Lower leg skin (tissue), 4 donors: ENCODE measurements at regions not wholly inside any gene's neighbourhood (a gene's known extent, or its start where the extent isn't known, plus 50 kb on each side); places are given as distances from the start of the nearest gene placed in this dataset.

Experiments used
- DNase-seq, 2 donors: peaks; one replicate each; pipeline ENCODE4 v3.0.0-alpha.2; 2019; ENCODE audit warnings: low spot score in 2 of 2
- H3K4me3 ChIP-seq: fragments of 200-600 bp; sonication (generic); 2 replicates; pipeline ENCODE4 v1.5.1; 2017; ENCODE audit warnings: mild to moderate bottlenecking, low read depth; ENCODE audit not compliant: poor library complexity, severe bottlenecking
- CTCF ChIP-seq, 3 donors: fragments of 450-650 bp; IDR thresholded peaks; one replicate each; pipeline ENCODE4 v1.5.1; 2016; ENCODE audit warnings: antibody characterized with exemption in 3 of 3, mild to moderate bottlenecking in 3 of 3, moderate library complexity in 2 of 3
- POLR2A ChIP-seq, 2 donors: fragments of 450-650 bp; IDR thresholded peaks; one replicate each; pipeline ENCODE4 v1.6.1; 2016 to 2017; ENCODE audit warnings: antibody characterized with exemption in 2 of 2, mild to moderate bottlenecking in 1 of 2, moderate library complexity in 1 of 2
- WGBS, 2 donors: methylation state at CpG; one replicate each; pipeline ENCODE4 v1.1.5; 2018; 5-methylcytosine and 5-hydroxymethylcytosine counted together
- intact Hi-C: fragments of 100-400 bp; cut with DNase I; formaldehyde crosslinking; loops from one replicate; pipeline ENCODE4 v1.15.0; 2023; ENCODE audit warnings: low total_unique reads

DNA sequence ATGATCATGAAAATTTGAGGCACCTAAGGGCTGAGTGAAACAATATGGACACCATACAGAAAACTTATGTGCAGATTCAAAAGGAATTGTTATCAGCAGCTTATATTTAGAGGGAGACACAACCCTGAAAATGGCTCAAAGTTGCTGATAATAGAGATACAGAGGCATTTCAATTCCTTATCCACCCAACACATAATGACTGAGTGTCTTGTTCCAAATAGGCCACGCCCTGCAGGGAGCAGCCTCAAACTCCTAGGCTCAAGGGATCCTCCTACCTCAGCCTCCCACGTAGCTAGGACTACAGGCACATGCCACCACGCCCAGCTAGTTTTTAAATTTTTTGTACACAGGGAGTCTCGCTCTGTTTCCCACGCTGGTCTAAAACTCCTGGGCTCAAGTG is 79.0 kb downstream of the LBH start:
- WGBS, 2 donors: 85 to 88% methylated on average over 5 of the region's 5 CpGs

GRCh38 chr2:30310955-30311354 is 79.6 kb downstream of the LBH start:
- intact Hi-C loops: no loop called here
- no peak overlapping the region for H3K4me3 ChIP-seq
- DNase-seq: no peak
- 87 to 92% methylated on average over 5 of the region's 5 CpGs for WGBS, 2 donors
- TF ChIP-seq POLR2A (IDR thresholded peaks at IDR 0.05) (no peak), CTCF (IDR thresholded peaks at IDR 0.05) (no peak)

More for the DNA sequence above, 79.0 kb downstream of the LBH start:
- TF ChIP-seq POLR2A (IDR thresholded peaks at IDR 0.05) (no peak), CTCF (IDR thresholded peaks at IDR 0.05) (no peak)
- no peak overlapping the region for H3K4me3 ChIP-seq
- intact Hi-C loops: no loop called here
- no peak for DNase-seq

DNA sequence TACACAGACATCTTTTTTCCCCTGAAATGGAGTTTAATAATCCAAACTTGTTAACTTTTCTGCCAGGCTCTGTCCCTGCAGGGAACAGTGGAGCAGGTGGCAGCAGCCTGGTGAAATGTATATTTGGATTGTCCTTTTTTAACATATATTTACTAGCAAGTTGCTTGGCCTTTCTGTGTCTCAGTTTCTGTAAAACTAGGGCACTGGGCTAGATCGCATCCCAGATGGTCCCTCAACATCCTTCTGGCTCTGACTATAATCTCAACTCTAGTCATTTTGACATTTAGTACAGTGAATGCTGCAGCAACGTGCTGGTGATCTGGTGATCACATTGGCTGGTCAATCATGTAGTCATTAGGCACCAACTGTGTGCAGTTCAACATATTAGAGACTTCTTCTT is 80.4 kb downstream of the LBH start:
- intact Hi-C loops: no loop called here
- no peak for TF ChIP-seq POLR2A (IDR thresholded peaks at IDR 0.05)
- no peak for TF ChIP-seq CTCF (IDR thresholded peaks at IDR 0.05)
- WGBS, 2 donors: 90 to 97% methylated on average over 2 of the region's 2 CpGs
- no peak overlapping the region for H3K4me3 ChIP-seq
- no peak for DNase-seq

DNA sequence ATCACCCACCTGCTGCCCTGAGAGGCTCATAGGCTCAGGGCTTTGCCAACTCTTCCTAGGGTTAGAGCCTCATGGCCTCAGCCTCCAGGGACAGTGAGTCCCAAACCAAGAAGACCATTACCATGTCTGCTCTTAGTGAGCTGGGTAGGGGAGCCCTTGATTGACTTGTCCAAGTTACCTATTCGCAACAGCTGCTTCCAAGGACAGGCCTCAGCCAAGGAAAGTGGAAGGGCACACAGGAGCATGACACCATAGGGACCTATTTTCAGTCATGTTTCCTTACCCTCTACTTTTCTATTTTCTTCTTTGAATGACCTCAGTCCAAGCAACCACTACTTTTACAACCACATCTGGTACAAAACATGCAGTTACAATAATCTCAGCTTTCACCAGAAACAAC is 81.6 kb downstream of the LBH start:
- WGBS, 2 donors: 100% methylated on average over 1 of the region's 1 CpG
- intact Hi-C loops: no loop called here
- no peak overlapping the region for H3K4me3 ChIP-seq
- TF ChIP-seq POLR2A (IDR thresholded peaks at IDR 0.05) (no peak), CTCF (IDR thresholded peaks at IDR 0.05) (no peak)
- no peak for DNase-seq

GRCh38 chr2:30314981-30315380 is 83.6 kb downstream of the LBH start:
- intact Hi-C loops: no loop called here
- no peak overlapping the region for H3K4me3 ChIP-seq
- no peak for DNase-seq
- no peak for TF ChIP-seq CTCF (IDR thresholded peaks at IDR 0.05)
- TF ChIP-seq POLR2A (IDR thresholded peaks at IDR 0.05): no peak
- WGBS, 2 donors: 86 to 89% methylated on average over 3 of the region's 3 CpGs

DNA sequence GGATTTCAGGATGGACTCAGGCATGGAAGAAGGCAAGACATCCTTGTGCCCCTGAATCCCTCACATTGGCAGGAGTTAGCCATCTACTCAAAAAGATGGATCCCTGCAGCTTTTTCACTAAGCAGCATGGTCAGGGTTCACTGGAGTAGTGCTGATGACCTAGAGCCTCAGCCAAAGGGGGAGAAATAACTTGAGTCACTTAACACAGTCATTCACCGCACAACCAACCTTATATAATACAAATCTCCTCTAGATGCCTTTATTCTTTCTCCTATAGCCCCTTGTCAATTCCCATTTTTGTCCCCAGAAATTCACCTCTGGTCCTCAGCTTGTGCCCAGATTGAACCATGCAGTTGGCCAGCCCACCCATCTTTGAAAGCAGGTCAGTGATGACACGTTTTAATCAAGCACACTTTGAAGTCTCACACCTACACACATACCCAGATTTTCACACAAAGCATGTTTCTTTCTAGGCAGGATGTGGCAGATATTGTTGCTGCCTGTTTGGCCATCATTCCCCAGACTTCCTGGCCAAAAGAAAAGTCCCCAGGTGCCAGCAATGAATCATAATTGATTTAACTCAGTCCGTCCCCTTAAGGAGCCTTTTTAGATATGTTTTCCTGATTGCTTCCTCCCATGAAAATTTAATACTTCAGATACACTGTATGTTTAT is 84.2 kb downstream of the LBH start:
- intact Hi-C loops: no loop called here
- 48 to 50% methylated on average over 3 of the region's 3 CpGs for WGBS, 2 donors
- H3K4me3 ChIP-seq: no peak overlapping the region
- no peak for DNase-seq
- TF ChIP-seq CTCF (IDR thresholded peaks at IDR 0.05) (no peak), POLR2A (IDR thresholded peaks at IDR 0.05) (no peak)
